Panc1 (cell line): ENCODE measurements at regions not wholly inside any gene's neighbourhood (a gene's known extent, or its start where the extent isn't known, plus 50 kb on each side); places are given as distances from the start of the nearest gene placed in this dataset.

Source experiments
- ATAC-seq: fragments of 200-7000 bp; cut with Tn5 transposase; 2 replicates; pipeline ENCODE4 v1.9.1; 2020; ENCODE audit warnings: mild to moderate bottlenecking, moderate library complexity
- BruUV-seq: library from RNA; stranded (reverse); fragments of 400-500 nt; replicated peaks from 2 replicates; lab custom pipeline; 2021; lab: Mats Ljungman, UMichigan
- CTCF ChIA-PET: fragments of 300-600 bp; sonication (Branson Sonifier 250); formaldehyde crosslinking; loops from one replicate; lab custom pipeline; 2022; ENCODE audit warnings: antibody characterized with exemption; lab: Charles Lee
- POLR2A ChIA-PET: fragments of 300-600 bp; sonication (Branson Sonifier 250); formaldehyde crosslinking; loops from one replicate; lab custom pipeline; 2022; ENCODE audit warnings: antibody characterized with exemption; lab: Charles Lee
- DNase-seq: peaks from one replicate; pipeline ENCODE4 v3.0.0-alpha.2; 2010; ENCODE audit warnings: low read depth, low spot score
- H3K27ac ChIP-seq: 2 replicates; pipeline ENCODE4 v1.5.1; 2011; ENCODE audit warnings: mild to moderate bottlenecking, low read length, inconsistent platforms
- H3K27me3 ChIP-seq: fragments of 200-500 bp; sonication (Bioruptor generic); 2 replicates; pipeline ENCODE4 v1.6.0; 2014; ENCODE audit warnings: low read length, inconsistent platforms; ENCODE audit not compliant: control insufficient read depth, insufficient read depth
- H3K36me3 ChIP-seq: fragments of 200-500 bp; sonication (Bioruptor generic); 2 replicates; pipeline ENCODE4 v1.5.1; 2014; ENCODE audit warnings: inconsistent platforms, mild to moderate bottlenecking, low read length, moderate library complexity; ENCODE audit not compliant: control insufficient read depth, insufficient read depth
- H3K4me1 ChIP-seq: 2 replicates; pipeline ENCODE4 v1.5.1; 2011; ENCODE audit warnings: inconsistent platforms, mild to moderate bottlenecking, low read length, moderate library complexity; ENCODE audit not compliant: control insufficient read depth, insufficient read depth
- H3K4me3 ChIP-seq, 2 experiments: 2 replicates each; pipeline ENCODE4 v1.5.1; 2011 to 2012; ENCODE audit warnings: low read depth in 2 of 2, low read length in 2 of 2, mild to moderate bottlenecking in 2 of 2, inconsistent platforms in 1 of 2, moderate library complexity in 1 of 2
- H3K9me3 ChIP-seq: fragments of 200-500 bp; sonication (Bioruptor generic); 2 replicates; pipeline ENCODE4 v1.5.1; 2014; ENCODE audit warnings: low read depth, mild to moderate bottlenecking, inconsistent platforms, low read length, moderate library complexity; ENCODE audit not compliant: control insufficient read depth, insufficient read depth
- POLR2AphosphoS5 ChIP-seq: IDR thresholded peaks from 2 replicates; pipeline ENCODE4 v1.6.1; 2012; ENCODE audit warnings: mild to moderate bottlenecking, low read depth, low read length, moderate library complexity
- SIN3A ChIP-seq: IDR thresholded peaks from 2 replicates; pipeline ENCODE4 v1.6.1; 2012; ENCODE audit warnings: low read depth, mild to moderate bottlenecking, low read length, moderate library complexity, borderline replicate concordance; ENCODE audit not compliant: insufficient read depth
- TCF7L2 ChIP-seq: IDR thresholded peaks from 2 replicates; pipeline ENCODE4 v1.6.1; 2011; ENCODE audit warnings: mild to moderate bottlenecking, low read depth, low read length, inconsistent platforms
- in situ Hi-C: cut with HindIII; loops from 2 replicates; pipeline ENCODE4 v1.10.0; 2016; ENCODE audit warnings: low sequenced_read_pairs, low pct_unique_long_range_greater_than_20kb
- intact Hi-C: fragments of 100-400 bp; cut with micrococcal nuclease; formaldehyde crosslinking; loops from one replicate; pipeline ENCODE4 v1.10.0; 2022; ENCODE audit not compliant: unreplicated experiment
- TF ChIP-seq, protein P1 (sequence below): fragments of 450-650 bp; IDR thresholded peaks from 2 replicates; pipeline ENCODE4 v1.5.1; 2017; ENCODE audit warnings: mild to moderate bottlenecking
- TF ChIP-seq, protein P2 (sequence below), 2 experiments: IDR thresholded peaks; 2 replicates each; pipeline ENCODE4 v1.6.1; 2011 to 2012; ENCODE audit warnings: low read depth in 2 of 2, control low read depth in 1 of 2, low read length in 1 of 2, mild to moderate bottlenecking in 1 of 2, moderate library complexity in 1 of 2; ENCODE audit not compliant: insufficient read depth in 1 of 2

DNA sequence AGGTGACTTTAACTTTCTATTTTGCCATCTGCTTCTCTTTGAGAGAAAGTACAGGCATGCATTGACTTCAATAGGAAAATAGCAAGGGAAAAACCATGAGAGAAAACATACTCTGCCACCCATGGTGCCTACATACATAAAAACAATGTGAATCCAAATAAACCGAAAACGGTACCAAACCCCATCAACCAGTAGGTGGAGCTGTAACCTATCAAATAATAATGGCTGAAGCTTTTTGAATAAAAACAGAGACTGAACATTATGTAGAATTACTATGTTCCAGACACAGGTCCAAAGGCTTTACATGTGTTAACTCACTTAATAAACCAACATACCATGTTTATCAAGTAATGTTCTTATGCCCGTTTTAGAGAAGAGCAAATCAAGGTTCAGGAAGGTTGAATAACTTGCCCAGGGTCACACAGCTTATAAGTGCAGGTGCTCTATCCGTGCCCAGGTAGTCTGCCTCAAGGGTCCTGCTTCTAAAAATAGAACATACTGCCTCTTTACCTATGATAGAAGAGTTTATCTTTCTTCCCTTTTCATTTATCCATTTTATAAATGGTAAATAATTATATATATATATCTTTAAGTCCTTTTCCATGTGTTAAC lies 293.9 kb upstream of the SYT4 start:
- H3K9me3 ChIP-seq = no peaks in the 10 kb centered on the region
- H3K27me3 ChIP-seq = no peaks in the 10 kb centered on the region
- H3K4me3 ChIP-seq = no peak overlapping the region
- in situ Hi-C loops (no loop called here), intact Hi-C loops (no loop called here)
- ChIA-PET CTCF (interaction anchor here (0.6 to 2.2 kb wide), 3 partner anchors 14 to 30 kb away, joined by 3 to 11 read pairs (median 4); no protein-coding TSS in a partner anchor), POLR2A (no interaction called here)
- ATAC-seq (no peak), DNase-seq (no peak)
- BruUV-seq = no TSS peak
- TF ChIP-seq TCF7L2 (no peak), POLR2AphosphoS5 (no peak), SIN3A (no peak)
- TF ChIP-seq, protein P1, sequence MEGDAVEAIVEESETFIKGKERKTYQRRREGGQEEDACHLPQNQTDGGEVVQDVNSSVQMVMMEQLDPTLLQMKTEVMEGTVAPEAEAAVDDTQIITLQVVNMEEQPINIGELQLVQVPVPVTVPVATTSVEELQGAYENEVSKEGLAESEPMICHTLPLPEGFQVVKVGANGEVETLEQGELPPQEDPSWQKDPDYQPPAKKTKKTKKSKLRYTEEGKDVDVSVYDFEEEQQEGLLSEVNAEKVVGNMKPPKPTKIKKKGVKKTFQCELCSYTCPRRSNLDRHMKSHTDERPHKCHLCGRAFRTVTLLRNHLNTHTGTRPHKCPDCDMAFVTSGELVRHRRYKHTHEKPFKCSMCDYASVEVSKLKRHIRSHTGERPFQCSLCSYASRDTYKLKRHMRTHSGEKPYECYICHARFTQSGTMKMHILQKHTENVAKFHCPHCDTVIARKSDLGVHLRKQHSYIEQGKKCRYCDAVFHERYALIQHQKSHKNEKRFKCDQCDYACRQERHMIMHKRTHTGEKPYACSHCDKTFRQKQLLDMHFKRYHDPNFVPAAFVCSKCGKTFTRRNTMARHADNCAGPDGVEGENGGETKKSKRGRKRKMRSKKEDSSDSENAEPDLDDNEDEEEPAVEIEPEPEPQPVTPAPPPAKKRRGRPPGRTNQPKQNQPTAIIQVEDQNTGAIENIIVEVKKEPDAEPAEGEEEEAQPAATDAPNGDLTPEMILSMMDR = peak; percentile 41; the same call in 1 of the 2 replicates
- TF ChIP-seq, protein P2, sequence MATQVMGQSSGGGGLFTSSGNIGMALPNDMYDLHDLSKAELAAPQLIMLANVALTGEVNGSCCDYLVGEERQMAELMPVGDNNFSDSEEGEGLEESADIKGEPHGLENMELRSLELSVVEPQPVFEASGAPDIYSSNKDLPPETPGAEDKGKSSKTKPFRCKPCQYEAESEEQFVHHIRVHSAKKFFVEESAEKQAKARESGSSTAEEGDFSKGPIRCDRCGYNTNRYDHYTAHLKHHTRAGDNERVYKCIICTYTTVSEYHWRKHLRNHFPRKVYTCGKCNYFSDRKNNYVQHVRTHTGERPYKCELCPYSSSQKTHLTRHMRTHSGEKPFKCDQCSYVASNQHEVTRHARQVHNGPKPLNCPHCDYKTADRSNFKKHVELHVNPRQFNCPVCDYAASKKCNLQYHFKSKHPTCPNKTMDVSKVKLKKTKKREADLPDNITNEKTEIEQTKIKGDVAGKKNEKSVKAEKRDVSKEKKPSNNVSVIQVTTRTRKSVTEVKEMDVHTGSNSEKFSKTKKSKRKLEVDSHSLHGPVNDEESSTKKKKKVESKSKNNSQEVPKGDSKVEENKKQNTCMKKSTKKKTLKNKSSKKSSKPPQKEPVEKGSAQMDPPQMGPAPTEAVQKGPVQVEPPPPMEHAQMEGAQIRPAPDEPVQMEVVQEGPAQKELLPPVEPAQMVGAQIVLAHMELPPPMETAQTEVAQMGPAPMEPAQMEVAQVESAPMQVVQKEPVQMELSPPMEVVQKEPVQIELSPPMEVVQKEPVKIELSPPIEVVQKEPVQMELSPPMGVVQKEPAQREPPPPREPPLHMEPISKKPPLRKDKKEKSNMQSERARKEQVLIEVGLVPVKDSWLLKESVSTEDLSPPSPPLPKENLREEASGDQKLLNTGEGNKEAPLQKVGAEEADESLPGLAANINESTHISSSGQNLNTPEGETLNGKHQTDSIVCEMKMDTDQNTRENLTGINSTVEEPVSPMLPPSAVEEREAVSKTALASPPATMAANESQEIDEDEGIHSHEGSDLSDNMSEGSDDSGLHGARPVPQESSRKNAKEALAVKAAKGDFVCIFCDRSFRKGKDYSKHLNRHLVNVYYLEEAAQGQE (IDR thresholded peaks at IDR 0.05; ENCODE audit: insufficient read depth in 1 of 2, low read depth in 2 of 2, low read length in 1 of 2) = no peak
- no peak overlapping the region for H3K27ac ChIP-seq
- no peaks in the 10 kb centered on the region for H3K4me1 ChIP-seq
- H3K36me3 ChIP-seq = no peaks in the 10 kb centered on the region

DNA sequence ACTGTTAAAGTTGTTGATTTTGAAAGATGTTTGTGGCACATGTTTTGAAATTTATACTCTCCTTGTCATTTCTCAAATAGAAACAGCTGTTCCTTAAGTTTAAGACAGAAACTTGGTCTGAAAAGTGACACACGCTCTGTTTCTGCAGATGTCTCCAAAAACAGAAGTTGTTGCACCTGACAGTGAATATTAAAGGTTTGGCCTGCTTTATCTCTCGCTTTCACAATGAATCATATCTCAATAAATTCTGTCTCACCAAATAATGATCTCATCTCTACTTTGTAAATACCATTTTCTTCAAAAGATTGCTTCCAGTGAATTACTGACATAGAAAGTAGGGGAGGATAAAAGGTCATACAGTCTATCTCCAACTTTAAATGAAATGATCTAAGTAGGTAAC lies 294.9 kb upstream of the SYT4 start:
- ATAC-seq (no peak), DNase-seq (no peak)
- BruUV-seq = no TSS peak
- Histone ChIP-seq H3K9me3 (no peaks in the 10 kb centered on the region), H3K36me3 (no peaks in the 10 kb centered on the region), H3K27me3 (no peaks in the 10 kb centered on the region), H3K27ac (no peak overlapping the region), H3K4me3 (no peak overlapping the region), H3K4me1 (no peaks in the 10 kb centered on the region)
- TF ChIP-seq, protein P1 = no peak
- TF ChIP-seq TCF7L2 (no peak), POLR2AphosphoS5 (no peak), SIN3A (no peak)
- TF ChIP-seq, protein P2 (IDR thresholded peaks at IDR 0.05; ENCODE audit: insufficient read depth in 1 of 2, low read depth in 2 of 2, low read length in 1 of 2) = no peak
- ChIA-PET CTCF (interaction anchor here (2.2 kb wide), 1 partner anchor 16 kb away, joined by 11 read pairs; no protein-coding TSS in a partner anchor), POLR2A (no interaction called here)
- intact Hi-C loops (no loop called here), in situ Hi-C loops (no loop called here)
